Activated B cell treated with CpG ODN at 0.5 μM for 24 hours (primary cell): ENCODE measurements at regions not wholly inside any gene's neighbourhood (a gene's known extent, or its start where the extent isn't known, plus 50 kb on each side); places are given as distances from the start of the nearest gene placed in this dataset.

Experiments used
- ATAC-seq: fragments of 200-7000 bp; cut with Tn5 transposase; one replicate; pipeline ENCODE4 v1.10.0; 2021; ENCODE audit warnings: low read depth, mild to moderate bottlenecking, moderate library complexity
- CTCF ChIA-PET: fragments of 350-600 bp; sonication (Branson Sonifier 250); formaldehyde crosslinking; loops from one replicate; lab custom pipeline; 2021; ENCODE audit warnings: antibody characterized with exemption; lab: Charles Lee
- POLR2A ChIA-PET: fragments of 350-600 bp; sonication (Branson Sonifier 250); formaldehyde crosslinking; loops from one replicate; lab custom pipeline; 2021; ENCODE audit warnings: antibody characterized with exemption; lab: Charles Lee
- DNase-seq: peaks from one replicate; pipeline ENCODE4 v3.0.0; 2022
- H3K27ac Mint-ChIP-seq: one replicate; pipeline ENCODE4 v1.8.0; 2020; ENCODE audit warnings: mixed read lengths
- H3K27me3 Mint-ChIP-seq: one replicate; pipeline ENCODE4 v1.8.0; 2021; ENCODE audit warnings: mixed read lengths
- H3K36me3 Mint-ChIP-seq: one replicate; pipeline ENCODE4 v1.8.0; 2021; ENCODE audit warnings: low read depth, mixed read lengths
- H3K4me1 Mint-ChIP-seq: one replicate; pipeline ENCODE4 v1.8.0; 2021; ENCODE audit warnings: mixed read lengths
- H3K4me3 Mint-ChIP-seq: one replicate; pipeline ENCODE4 v1.8.0; 2020; ENCODE audit warnings: mild to moderate bottlenecking, mixed read lengths
- H3K9me3 Mint-ChIP-seq: one replicate; pipeline ENCODE4 v1.8.0; 2020; ENCODE audit warnings: mixed read lengths
- intact Hi-C: fragments of 100-400 bp; cut with micrococcal nuclease; formaldehyde crosslinking; loops from one replicate; pipeline ENCODE4 v1.15.1; 2024
- TF ChIP-seq, protein P1 (sequence below): fragments of 200-600 bp; IDR thresholded peaks from one replicate; pipeline ENCODE4 v1.8.0; 2022; ENCODE audit warnings: antibody characterized with exemption, mild to moderate bottlenecking

DNA sequence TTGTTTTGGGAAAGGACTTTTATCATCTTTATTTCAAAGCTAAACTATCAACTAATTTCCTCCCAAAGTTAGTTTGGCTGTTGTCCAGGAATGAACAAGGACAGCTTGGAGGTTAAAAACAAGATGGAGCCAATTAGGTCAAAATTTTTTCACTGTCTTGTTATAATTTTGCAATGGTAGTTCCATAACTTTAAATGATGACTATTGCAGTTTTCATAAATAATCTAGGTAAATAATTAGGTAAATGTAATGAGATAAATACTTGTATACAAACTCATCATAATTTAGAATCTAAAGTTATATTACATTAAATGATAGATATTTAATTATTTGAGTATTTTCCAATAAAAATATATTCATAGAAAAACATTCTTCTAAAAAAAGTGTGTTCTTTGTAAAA lies 68.3 kb upstream of the DAZL start:
- Mint-ChIP-seq H3K4me1 (no peaks in the 10 kb centered on the region), H3K27ac (no peak overlapping the region), H3K9me3 (peaks cover 5% of the 10 kb centered on the region), H3K27me3 (no peaks in the 10 kb centered on the region), H3K36me3 (no peaks in the 10 kb centered on the region), H3K4me3 (no peak overlapping the region)
- no peak for DNase-seq
- ATAC-seq: no peak
- intact Hi-C loops: no loop called here
- ChIA-PET CTCF (no interaction called here), POLR2A (no interaction called here)
- TF ChIP-seq, protein P1, sequence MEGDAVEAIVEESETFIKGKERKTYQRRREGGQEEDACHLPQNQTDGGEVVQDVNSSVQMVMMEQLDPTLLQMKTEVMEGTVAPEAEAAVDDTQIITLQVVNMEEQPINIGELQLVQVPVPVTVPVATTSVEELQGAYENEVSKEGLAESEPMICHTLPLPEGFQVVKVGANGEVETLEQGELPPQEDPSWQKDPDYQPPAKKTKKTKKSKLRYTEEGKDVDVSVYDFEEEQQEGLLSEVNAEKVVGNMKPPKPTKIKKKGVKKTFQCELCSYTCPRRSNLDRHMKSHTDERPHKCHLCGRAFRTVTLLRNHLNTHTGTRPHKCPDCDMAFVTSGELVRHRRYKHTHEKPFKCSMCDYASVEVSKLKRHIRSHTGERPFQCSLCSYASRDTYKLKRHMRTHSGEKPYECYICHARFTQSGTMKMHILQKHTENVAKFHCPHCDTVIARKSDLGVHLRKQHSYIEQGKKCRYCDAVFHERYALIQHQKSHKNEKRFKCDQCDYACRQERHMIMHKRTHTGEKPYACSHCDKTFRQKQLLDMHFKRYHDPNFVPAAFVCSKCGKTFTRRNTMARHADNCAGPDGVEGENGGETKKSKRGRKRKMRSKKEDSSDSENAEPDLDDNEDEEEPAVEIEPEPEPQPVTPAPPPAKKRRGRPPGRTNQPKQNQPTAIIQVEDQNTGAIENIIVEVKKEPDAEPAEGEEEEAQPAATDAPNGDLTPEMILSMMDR: no peak

DNA sequence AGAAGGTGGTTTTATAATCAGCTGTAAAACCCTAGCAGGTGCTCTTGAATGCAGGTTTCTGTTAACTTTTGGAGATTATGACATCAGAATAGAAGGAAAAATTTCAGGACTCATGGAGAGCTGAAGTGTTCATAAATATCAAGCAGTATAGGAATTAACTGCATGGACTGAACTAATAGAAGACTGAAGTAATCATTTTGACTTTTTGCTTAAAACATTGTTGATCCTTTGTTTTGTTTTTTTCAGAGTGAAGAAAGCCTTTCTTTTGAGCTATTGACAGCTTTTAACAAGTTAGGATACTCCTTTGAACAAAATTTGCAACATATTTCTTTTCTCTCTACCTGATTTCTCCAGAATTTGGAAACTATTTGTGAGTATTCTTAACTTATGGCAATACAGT lies 70.6 kb upstream of the DAZL start:
- Mint-ChIP-seq H3K9me3 (peaks cover 5% of the 10 kb centered on the region), H3K4me3 (no peak overlapping the region), H3K27me3 (no peaks in the 10 kb centered on the region), H3K4me1 (no peaks in the 10 kb centered on the region), H3K27ac (no peak overlapping the region), H3K36me3 (no peaks in the 10 kb centered on the region)
- POLR2A ChIA-PET: no interaction called here
- no peak for DNase-seq
- ATAC-seq: no peak
- intact Hi-C loops: no loop called here
- TF ChIP-seq, protein P1: no peak
- CTCF ChIA-PET: no interaction called here

DNA sequence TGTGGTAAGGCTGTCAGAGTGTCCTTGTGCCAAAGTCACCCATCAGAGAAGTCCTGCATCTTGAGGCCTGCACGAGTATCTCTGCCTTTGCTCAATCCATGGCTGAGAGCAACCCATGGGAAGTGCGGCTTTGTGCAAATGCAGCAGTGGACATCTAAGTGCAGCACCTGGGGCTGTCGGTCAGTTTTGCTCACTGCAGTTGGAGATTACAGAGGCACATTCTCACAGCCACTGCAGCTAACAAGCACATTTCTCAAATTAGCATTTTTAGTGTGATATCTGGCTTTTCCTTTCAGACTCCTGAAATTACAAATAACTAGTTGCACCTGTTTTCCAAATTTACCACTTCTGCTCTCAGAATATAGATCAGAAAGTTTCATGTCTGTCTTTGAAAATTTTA lies 81.5 kb upstream of the DAZL start:
- intact Hi-C loops: no loop called here
- Mint-ChIP-seq H3K4me3 (no peak overlapping the region), H3K4me1 (no peaks in the 10 kb centered on the region), H3K36me3 (no peaks in the 10 kb centered on the region), H3K27me3 (no peaks in the 10 kb centered on the region), H3K9me3 (peaks cover 10% of the 10 kb centered on the region), H3K27ac (no peak overlapping the region)
- TF ChIP-seq, protein P1: no peak
- POLR2A ChIA-PET: no interaction called here
- CTCF ChIA-PET: no interaction called here
- DNase-seq: no peak
- no peak for ATAC-seq

DNA sequence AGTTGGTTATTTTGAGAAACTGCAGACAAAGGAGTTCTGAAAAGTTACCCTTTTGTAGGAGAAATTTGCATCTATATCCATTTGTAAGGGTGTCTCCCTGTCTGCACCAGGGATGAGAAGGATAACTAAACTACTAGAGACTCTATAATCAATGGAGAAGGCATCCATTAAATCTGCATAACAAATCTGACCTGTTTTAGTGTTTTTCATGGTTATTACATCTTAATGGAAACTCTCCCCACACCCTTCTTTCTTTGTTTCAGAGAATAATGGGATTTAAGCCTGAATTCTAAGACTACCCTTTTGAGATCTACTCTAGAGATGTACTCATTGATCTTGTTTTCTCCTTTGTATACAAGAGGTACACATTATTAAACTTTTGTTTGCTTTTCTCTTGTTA lies 82.0 kb upstream of the DAZL start:
- Mint-ChIP-seq H3K27me3 (no peaks in the 10 kb centered on the region), H3K27ac (no peak overlapping the region), H3K9me3 (peaks cover 10% of the 10 kb centered on the region), H3K36me3 (no peaks in the 10 kb centered on the region), H3K4me3 (no peak overlapping the region), H3K4me1 (no peaks in the 10 kb centered on the region)
- DNase-seq (no peak), ATAC-seq (no peak)
- CTCF ChIA-PET: no interaction called here
- POLR2A ChIA-PET: no interaction called here
- TF ChIP-seq, protein P1: no peak
- intact Hi-C loops: no loop called here

DNA sequence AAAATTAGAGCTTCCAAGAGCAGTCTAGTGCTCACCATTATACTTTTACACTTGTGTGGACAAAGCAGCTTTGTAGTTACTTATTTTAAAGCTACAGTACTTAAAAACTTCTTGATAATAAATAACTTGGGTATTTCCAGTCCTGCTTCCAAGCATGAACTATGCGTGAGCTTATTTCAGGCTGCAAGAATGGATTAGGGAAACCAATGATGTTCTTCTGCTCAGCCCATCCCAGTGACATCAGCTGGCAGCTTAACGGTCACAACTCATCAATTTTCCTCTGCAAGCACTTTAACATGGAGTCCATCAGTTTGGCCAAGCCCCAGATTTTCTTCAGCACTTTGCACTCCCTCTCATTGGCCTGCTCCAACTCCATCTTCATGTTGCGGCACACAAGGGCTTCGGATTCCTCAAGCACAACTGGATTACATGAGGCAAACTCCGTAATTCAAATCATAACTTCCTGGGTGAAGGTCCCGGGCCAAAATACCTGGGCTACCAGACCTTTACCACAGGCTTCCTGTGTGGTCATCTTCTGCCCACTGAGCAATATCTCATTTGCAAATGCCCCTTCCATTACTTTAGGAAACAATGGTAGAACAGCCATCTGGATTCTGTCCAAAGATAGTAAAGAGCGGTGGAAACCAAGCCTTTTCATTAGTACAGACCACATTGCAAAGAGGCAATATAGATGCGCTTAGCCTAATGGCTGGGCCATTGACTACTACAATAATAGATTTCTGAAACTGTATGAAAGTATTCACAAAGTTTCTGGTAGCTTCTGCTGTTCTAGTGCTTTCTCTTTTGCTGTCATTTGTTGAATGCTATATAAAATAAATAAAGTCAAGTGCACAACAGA lies 87.5 kb upstream of the DAZL start:
- POLR2A ChIA-PET: no interaction called here
- ATAC-seq (no peak), DNase-seq (no peak)
- no peak overlapping the region for H3K4me3 Mint-ChIP-seq
- peaks cover 43% of the 10 kb centered on the region for H3K4me1 Mint-ChIP-seq
- intact Hi-C loops: no loop called here
- CTCF ChIA-PET: no interaction called here
- H3K9me3 Mint-ChIP-seq: peaks cover 2% of the 10 kb centered on the region
- H3K27me3 Mint-ChIP-seq: no peaks in the 10 kb centered on the region
- no peak overlapping the region for H3K27ac Mint-ChIP-seq
- TF ChIP-seq, protein P1: no peak
- H3K36me3 Mint-ChIP-seq: no peaks in the 10 kb centered on the region
